T-helper 22 cell (primary cell): ENCODE measurements at regions not wholly inside any gene's neighbourhood (a gene's known extent, or its start where the extent isn't known, plus 50 kb on each side); places are given as distances from the start of the nearest gene placed in this dataset.
"Not testable (repeated sequence)": the region's sequence is repeated elsewhere in the genome, so short reads cannot be mapped to it uniquely, and the experiment has no call there.

Source experiments
- DNase-seq: peaks from one replicate; pipeline ENCODE4 v3.0.0-alpha.2; 2020; ENCODE audit warnings: low read depth

DNA sequence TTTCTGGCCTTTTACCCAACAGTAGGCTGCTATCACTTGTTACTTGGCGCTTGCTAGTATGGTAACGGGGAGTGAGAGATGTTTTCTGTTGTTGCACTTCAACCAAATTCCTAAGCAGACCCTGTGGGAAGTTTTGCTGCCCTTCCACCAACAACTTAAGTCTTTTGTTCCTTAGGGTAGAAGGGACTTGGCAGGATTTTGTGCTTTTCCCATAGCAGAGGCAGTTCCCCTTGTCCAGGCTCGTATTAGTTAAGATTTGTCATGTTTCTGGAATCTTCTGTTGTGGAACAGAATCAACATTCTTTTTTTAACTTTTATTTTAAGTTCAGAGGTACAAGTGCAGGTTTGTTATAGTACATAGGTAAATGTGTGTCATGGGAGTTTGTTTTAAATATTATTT lies 73.2 kb upstream of the SGIP1 start:
- no peak for DNase-seq

DNA sequence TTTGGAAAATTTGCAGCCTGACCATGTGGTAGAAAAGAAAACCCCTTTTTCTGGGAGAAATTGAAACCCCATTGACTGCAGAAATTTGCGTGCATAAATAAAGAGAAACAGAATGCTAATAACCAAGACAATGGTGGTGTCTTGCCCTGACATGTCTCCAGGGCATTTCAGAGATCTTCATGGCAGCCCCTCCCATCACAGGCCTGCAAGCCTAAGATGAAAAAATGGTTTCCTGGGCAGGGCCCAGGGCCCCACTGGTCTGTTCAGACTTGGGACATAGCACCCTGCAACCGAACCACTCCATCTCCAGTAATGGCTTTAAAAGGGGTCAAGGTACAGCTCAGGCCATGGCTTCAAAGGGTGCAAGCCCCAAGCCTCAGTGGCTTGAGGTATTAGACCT lies 71.6 kb upstream of the SGIP1 start:
- no peak for DNase-seq

DNA sequence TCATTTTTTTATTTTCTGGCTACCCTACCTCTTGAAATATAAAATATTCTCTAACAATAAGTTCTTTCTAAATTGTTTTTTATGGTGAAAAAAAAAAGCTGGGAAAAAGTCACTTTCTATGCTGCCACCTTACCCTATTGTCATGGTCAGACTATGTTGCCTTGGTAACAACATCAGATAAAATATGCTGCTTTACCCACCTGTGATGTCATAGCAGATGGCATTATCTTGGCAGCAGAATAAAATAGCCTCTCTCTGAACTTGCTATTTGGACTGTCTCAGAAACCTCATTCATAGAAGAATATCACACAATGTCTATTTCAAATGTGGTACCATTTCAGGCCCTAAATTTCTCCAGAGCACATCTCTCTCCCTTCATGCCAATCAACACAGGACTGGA lies 69.6 kb upstream of the SGIP1 start:
- no peak for DNase-seq

DNA sequence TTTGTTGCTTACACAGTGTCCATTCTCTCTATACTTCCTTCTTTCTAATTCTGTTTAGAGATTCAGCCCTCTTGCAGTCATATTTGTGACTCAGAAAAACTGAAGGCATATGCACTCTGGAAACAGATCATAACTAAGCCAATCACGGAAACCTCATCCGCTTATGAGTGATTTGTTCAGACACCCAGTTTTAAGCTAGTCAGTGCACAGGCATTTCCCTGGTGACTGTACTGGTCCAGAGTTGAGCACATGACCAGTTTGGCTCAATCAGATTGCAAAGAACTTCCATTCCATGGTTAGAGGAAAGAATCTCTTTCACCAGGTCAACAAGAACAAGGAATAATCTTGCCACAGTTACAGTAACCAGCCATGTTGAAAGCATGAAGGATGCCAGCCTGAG lies 69.2 kb upstream of the SGIP1 start:
- DNase-seq = no peak

DNA sequence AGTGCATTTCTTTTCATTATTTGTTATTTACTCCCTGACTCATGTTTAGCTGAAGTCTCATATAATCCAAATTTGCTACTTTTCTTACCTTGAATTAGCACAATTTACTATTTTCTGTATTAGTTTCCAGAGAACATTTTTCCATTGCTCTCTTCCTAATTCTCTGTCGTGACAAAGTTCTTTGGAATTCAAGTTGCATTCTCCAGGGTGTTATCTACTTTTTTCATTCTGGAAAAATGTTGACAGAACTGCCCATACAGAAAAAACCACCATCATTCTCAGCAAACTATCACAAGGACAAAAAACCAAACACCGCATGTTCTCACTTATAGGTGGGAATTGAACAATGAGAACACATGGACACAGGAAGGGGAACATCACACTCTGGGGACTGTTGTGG lies 67.3 kb upstream of the SGIP1 start:
- DNase-seq = not testable (repeated sequence)

- no peak for DNase-seq
Observed at GRCh38 chr1:66468722-66469121, 65.2 kb upstream of the SGIP1 start.

GRCh38 chr1:66475940-66476339 lies 58.0 kb upstream of the SGIP1 start:
- DNase-seq = no peak

- no peak for DNase-seq
Observed at GRCh38 chr1:66476774-66477173, 57.2 kb upstream of the SGIP1 start.

- DNase-seq = no peak
Observed at GRCh38 chr1:66478116-66478515, 55.8 kb upstream of the SGIP1 start.

- DNase-seq = no peak
Observed at GRCh38 chr1:66480162-66480561, 53.8 kb upstream of the SGIP1 start.

DNA sequence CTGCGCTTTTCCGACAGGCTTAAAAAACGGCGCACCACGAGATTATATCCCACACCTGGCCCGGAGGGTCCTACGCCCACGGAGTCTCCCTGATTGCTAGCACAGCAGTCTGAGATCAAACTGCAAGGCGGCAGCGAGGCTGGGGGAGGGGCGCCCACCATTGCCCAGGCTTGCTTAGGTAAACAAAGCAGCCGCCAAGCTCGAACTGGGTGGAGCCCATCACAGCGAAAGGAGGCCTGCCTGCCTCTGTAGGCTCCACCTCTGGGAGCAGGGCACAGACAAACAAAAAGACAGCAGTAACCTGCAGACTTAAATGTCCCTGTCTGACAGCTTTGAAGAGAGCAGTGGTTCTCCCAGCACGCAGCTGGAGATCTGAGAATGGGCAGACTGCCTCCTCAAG lies 52.7 kb upstream of the SGIP1 start:
- not testable (repeated sequence) for DNase-seq
